ENCODE measurements at regions not wholly inside any gene's neighbourhood (a gene's known extent, or its start where the extent isn't known, plus 50 kb on each side); places are given as distances from the start of the nearest gene placed in this dataset.

DNA sequence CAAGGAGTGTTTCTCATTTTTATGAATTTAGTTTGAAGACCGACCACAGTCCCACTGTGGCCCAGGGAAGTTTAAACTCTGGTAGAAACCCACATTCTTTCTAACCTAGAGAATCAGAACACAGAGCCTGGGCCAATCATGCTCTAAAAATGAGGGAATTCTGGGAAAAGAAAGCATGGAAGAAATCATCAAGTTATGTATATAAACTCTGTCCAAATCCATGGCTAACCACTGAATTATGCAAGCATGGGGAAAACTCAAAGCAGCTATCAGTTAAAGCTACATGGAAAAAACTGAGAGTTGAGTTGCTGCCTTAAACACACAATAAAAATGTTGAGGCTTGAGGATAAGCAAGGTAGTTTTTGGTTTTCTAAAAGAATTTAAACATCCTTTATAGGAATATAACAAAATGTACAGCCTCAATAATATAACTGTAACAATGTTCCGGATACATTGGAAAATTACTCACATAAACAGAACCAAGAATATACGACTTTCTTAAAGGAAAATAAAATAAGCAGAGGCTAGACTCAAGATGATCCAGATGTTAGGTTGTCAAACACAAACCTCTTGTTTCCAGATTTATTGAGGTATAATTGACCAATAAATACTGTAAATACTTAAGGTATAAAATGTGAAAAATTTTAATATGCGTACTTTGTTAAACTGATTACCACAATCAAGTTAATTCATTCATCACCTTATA is 311.2 kb upstream of the GNAI1 start:
- TF ChIP-seq, protein P1, sequence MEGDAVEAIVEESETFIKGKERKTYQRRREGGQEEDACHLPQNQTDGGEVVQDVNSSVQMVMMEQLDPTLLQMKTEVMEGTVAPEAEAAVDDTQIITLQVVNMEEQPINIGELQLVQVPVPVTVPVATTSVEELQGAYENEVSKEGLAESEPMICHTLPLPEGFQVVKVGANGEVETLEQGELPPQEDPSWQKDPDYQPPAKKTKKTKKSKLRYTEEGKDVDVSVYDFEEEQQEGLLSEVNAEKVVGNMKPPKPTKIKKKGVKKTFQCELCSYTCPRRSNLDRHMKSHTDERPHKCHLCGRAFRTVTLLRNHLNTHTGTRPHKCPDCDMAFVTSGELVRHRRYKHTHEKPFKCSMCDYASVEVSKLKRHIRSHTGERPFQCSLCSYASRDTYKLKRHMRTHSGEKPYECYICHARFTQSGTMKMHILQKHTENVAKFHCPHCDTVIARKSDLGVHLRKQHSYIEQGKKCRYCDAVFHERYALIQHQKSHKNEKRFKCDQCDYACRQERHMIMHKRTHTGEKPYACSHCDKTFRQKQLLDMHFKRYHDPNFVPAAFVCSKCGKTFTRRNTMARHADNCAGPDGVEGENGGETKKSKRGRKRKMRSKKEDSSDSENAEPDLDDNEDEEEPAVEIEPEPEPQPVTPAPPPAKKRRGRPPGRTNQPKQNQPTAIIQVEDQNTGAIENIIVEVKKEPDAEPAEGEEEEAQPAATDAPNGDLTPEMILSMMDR (IDR thresholded peaks at IDR 0.05; ENCODE audit: insufficient read depth, low read length, poor library complexity, severe bottlenecking) = no peak
- H3K4me3 ChIP-seq (ENCODE audit: low read depth, low read length) = no peak overlapping the region
- no peaks in the 10 kb centered on the region for H3K36me3 ChIP-seq (ENCODE audit: control insufficient read depth, insufficient read depth, low read length)
- no peaks in the 10 kb centered on the region for H3K27me3 ChIP-seq (ENCODE audit: control insufficient read depth, insufficient read depth, low read length)
- DNase-seq (ENCODE audit: low read depth) = no peak

DNA sequence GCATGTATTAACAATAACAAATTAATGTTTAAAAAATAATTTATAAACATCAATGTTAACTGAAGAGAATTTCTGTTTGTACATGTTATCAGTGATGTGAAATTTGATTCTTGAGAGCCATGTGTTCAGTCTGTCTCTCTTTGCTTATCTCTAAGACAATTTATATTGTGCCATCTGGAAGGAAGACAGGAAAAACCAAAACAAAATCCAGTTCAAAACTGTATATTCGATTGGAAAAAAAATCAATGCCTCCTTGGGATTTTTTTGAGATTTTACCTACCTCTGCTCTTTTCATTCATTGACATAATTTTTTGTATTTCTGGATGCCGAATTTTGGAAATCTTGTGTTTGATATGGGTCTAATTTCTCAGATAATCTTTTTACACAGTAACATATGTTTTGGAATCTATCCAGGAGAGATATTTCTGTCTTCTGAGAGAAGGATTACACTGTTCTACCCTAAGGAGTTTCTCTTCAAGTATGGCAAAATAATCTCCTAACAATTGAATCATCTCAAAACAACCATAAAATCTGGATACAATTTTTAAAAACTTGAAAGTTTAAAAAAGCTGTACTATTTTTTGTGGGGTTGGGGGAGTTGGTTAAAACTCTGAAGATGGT is 311.9 kb upstream of the GNAI1 start:
- no peak for DNase-seq (ENCODE audit: low read depth)
- Histone ChIP-seq H3K4me3 (ENCODE audit: low read depth, low read length) (no peak overlapping the region), H3K36me3 (ENCODE audit: control insufficient read depth, insufficient read depth, low read length) (no peaks in the 10 kb centered on the region), H3K27me3 (ENCODE audit: control insufficient read depth, insufficient read depth, low read length) (no peaks in the 10 kb centered on the region)
- TF ChIP-seq, protein P1 (IDR thresholded peaks at IDR 0.05; ENCODE audit: insufficient read depth, low read length, poor library complexity, severe bottlenecking) = no peak

DNA sequence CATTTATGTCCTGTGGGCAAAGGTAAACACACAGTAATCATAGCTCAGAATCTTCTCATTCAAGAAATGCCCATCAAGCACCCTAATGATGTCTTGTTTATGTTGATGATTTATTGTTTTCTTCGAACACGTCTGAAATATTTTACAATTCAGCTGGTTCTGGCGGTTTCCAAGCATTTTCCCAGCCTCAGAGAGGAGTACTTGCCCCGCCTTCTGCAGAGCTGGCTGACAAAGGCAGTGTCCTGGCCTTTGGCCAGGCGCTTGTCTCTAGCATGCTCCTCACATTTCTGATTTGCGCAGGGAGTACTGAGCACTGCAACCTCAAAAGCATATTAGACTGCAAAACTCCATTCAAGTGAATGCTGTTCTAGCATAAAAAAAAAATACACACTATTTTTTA is 314.2 kb upstream of the GNAI1 start:
- no peak overlapping the region for H3K4me3 ChIP-seq (ENCODE audit: low read depth, low read length)

GRCh38 chr7:79810916-79811315 is 323.7 kb upstream of the GNAI1 start:
- TF ChIP-seq, protein P1 (IDR thresholded peaks at IDR 0.05; ENCODE audit: insufficient read depth, low read length, poor library complexity, severe bottlenecking) = no peak
- no peak overlapping the region for H3K4me3 ChIP-seq (ENCODE audit: low read depth, low read length)
- DNase-seq (ENCODE audit: low read depth) = no peak
- H3K27me3 ChIP-seq (ENCODE audit: control insufficient read depth, insufficient read depth, low read length) = no peaks in the 10 kb centered on the region
- H3K36me3 ChIP-seq (ENCODE audit: control insufficient read depth, insufficient read depth, low read length) = no peaks in the 10 kb centered on the region

More for the DNA sequence above, 314.2 kb upstream of the GNAI1 start:
- TF ChIP-seq, protein P1 (IDR thresholded peaks at IDR 0.05; ENCODE audit: insufficient read depth, low read length, poor library complexity, severe bottlenecking) = no peak
- no peak for DNase-seq (ENCODE audit: low read depth)
- H3K27me3 ChIP-seq (ENCODE audit: control insufficient read depth, insufficient read depth, low read length) = no peaks in the 10 kb centered on the region
- no peaks in the 10 kb centered on the region for H3K36me3 ChIP-seq (ENCODE audit: control insufficient read depth, insufficient read depth, low read length)

DNA sequence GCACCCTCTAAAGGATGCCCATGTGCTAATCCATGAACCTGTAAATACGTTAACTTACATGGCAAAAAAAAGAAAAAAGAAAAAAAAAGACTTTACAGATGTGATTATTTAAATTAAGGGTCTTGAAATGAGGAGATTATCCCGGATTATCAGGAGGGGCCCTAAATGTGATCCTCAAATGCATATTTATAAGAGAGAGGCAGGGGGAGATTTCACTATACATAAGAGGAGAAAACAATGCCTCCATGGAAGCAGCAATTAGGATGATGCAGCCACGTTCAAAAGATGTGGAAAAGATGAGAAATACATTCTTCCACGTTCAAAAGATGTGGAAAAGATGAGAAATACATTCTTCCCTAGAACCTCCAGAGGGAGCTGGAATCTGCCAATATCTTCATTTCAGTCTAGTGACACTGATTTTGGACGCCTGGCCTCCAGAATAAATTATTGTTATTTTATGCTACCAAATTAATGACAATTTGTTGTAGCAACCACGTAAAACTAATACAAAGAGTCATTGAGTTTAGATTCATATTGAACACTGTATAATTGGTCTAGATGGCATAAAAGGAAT is 328.4 kb upstream of the GNAI1 start:
- no peak for DNase-seq (ENCODE audit: low read depth)
- TF ChIP-seq, protein P1 (IDR thresholded peaks at IDR 0.05; ENCODE audit: insufficient read depth, low read length, poor library complexity, severe bottlenecking) = no peak
- Histone ChIP-seq H3K4me3 (ENCODE audit: low read depth, low read length) (no peak overlapping the region), H3K36me3 (ENCODE audit: control insufficient read depth, insufficient read depth, low read length) (no peaks in the 10 kb centered on the region), H3K27me3 (ENCODE audit: control insufficient read depth, insufficient read depth, low read length) (no peaks in the 10 kb centered on the region)
